T-helper 9 cell (primary cell): ENCODE measurements at regions not wholly inside any gene's neighbourhood (a gene's known extent, or its start where the extent isn't known, plus 50 kb on each side); places are given as distances from the start of the nearest gene placed in this dataset.
"Not testable (repeated sequence)": the region's sequence is repeated elsewhere in the genome, so short reads cannot be mapped to it uniquely, and the experiment has no call there.

Experiments used
- DNase-seq: peaks from one replicate; pipeline ENCODE4 v3.0.0-alpha.2; 2020

GRCh38 chr7:52249741-52250140 is 785.7 kb upstream of the POM121L12 start:
- no peak for DNase-seq

GRCh38 chr7:52247518-52247917 is 787.9 kb upstream of the POM121L12 start:
- no peak for DNase-seq

- no peak for DNase-seq
Observed at GRCh38 chr7:52243685-52244084, 791.7 kb upstream of the POM121L12 start.

- DNase-seq, result no peak
Observed at GRCh38 chr7:52233248-52233647, 802.2 kb upstream of the POM121L12 start.

- DNase-seq, result no peak
Observed at GRCh38 chr7:52211930-52212329, 823.5 kb upstream of the POM121L12 start.

- no peak for DNase-seq
Observed at GRCh38 chr7:52209614-52210013, 825.8 kb upstream of the POM121L12 start.

- no peak for DNase-seq
Observed at GRCh38 chr7:52197221-52197620, 838.2 kb upstream of the POM121L12 start.

GRCh38 chr7:52195664-52196063 is 839.8 kb upstream of the POM121L12 start:
- DNase-seq, result no peak

GRCh38 chr7:52189153-52189778 is 846.2 kb upstream of the POM121L12 start:
- DNase-seq, result no peak

GRCh38 chr7:52184006-52184703 is 851.3 kb upstream of the POM121L12 start:
- DNase-seq, result no peak

- no peak for DNase-seq
Observed at GRCh38 chr7:52179934-52180333, 855.5 kb upstream of the POM121L12 start.

GRCh38 chr7:52168085-52168484 is 851.5 kb upstream of the COBL start:
- DNase-seq, result no peak

GRCh38 chr7:52163311-52163710 is 846.7 kb upstream of the COBL start:
- no peak for DNase-seq

- DNase-seq, result no peak
Observed at GRCh38 chr7:52161483-52161882, 844.9 kb upstream of the COBL start.

GRCh38 chr7:52159421-52159820 is 842.8 kb upstream of the COBL start:
- DNase-seq, result not testable (repeated sequence)

GRCh38 chr7:52154382-52154781 is 837.8 kb upstream of the COBL start:
- no peak for DNase-seq

- DNase-seq, result no peak
Observed at GRCh38 chr7:52151559-52151958, 835.0 kb upstream of the COBL start.

GRCh38 chr7:52150952-52151351 is 834.3 kb upstream of the COBL start:
- DNase-seq, result no peak

- DNase-seq, result no peak
Observed at GRCh38 chr7:52146871-52147634, 830.4 kb upstream of the COBL start.

- no peak for DNase-seq
Observed at GRCh38 chr7:52143219-52143618, 826.6 kb upstream of the COBL start.

- no peak for DNase-seq
Observed at GRCh38 chr7:52140851-52141250, 824.2 kb upstream of the COBL start.

GRCh38 chr7:52135403-52135802 is 818.8 kb upstream of the COBL start:
- no peak for DNase-seq

- DNase-seq, result no peak
Observed at GRCh38 chr7:52129278-52129677, 812.7 kb upstream of the COBL start.

GRCh38 chr7:52120912-52121311 is 804.3 kb upstream of the COBL start:
- DNase-seq, result no peak
